ENCODE measurements at regions not wholly inside any gene's neighbourhood (a gene's known extent, or its start where the extent isn't known, plus 50 kb on each side); places are given as distances from the start of the nearest gene placed in this dataset.

GRCh38 chr1:81540216-81540615 lies 260.5 kb upstream of the ADGRL2 start:
- no peak for TF ChIP-seq USF1 (IDR thresholded peaks at IDR 0.05)
- no peak for TF ChIP-seq FOXM1 (IDR thresholded peaks at IDR 0.05; ENCODE audit: borderline replicate concordance, low read depth)
- TF ChIP-seq RAD21 (IDR thresholded peaks at IDR 0.05; ENCODE audit: low read depth), result no peak
- no peak for TF ChIP-seq TEAD4 (IDR thresholded peaks at IDR 0.05)
- no peak for TF ChIP-seq EP300 (IDR thresholded peaks at IDR 0.05; ENCODE audit: borderline replicate concordance)

- no peak for TF ChIP-seq TAF1 (IDR thresholded peaks at IDR 0.05; ENCODE audit: low read depth)
- TF ChIP-seq USF1 (IDR thresholded peaks at IDR 0.05), result no peak
- TF ChIP-seq EP300 (IDR thresholded peaks at IDR 0.05; ENCODE audit: borderline replicate concordance), result no peak
- TF ChIP-seq RAD21 (IDR thresholded peaks at IDR 0.05; ENCODE audit: low read depth), result no peak
- no peak for TF ChIP-seq EGR1 (IDR thresholded peaks at IDR 0.05)
- no peak for TF ChIP-seq TCF12 (IDR thresholded peaks at IDR 0.05; ENCODE audit: low read depth)
These were observed 271.7 kb upstream of the ADGRL2 start for GRCh38 chr1:81529014-81529413.

- no peak for TF ChIP-seq CEBPB (IDR thresholded peaks at IDR 0.05)
- TF ChIP-seq EP300 (IDR thresholded peaks at IDR 0.05; ENCODE audit: borderline replicate concordance), result no peak
- no peak for TF ChIP-seq EGR1 (IDR thresholded peaks at IDR 0.05)
- TF ChIP-seq FOXM1 (IDR thresholded peaks at IDR 0.05; ENCODE audit: borderline replicate concordance, low read depth), result no peak
- TF ChIP-seq TEAD4 (IDR thresholded peaks at IDR 0.05), result no peak
- TF ChIP-seq NFIC (IDR thresholded peaks at IDR 0.05), result no peak
- TF ChIP-seq, protein P1, sequence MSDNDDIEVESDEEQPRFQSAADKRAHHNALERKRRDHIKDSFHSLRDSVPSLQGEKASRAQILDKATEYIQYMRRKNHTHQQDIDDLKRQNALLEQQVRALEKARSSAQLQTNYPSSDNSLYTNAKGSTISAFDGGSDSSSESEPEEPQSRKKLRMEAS (IDR thresholded peaks at IDR 0.05), result no peak
- no peak for TF ChIP-seq TAF1 (IDR thresholded peaks at IDR 0.05; ENCODE audit: low read depth)
- no peak for TF ChIP-seq REST (IDR thresholded peaks at IDR 0.05; ENCODE audit: low read depth)
- TF ChIP-seq RAD21 (IDR thresholded peaks at IDR 0.05; ENCODE audit: low read depth), result no peak
- TF ChIP-seq CREB1 (IDR thresholded peaks at IDR 0.05; ENCODE audit: low read depth), result no peak
- no peak for TF ChIP-seq USF1 (IDR thresholded peaks at IDR 0.05)
- TF ChIP-seq YY1 (IDR thresholded peaks at IDR 0.05; ENCODE audit: low read depth), result no peak
- no peak for TF ChIP-seq ZBTB7A (IDR thresholded peaks at IDR 0.05; ENCODE audit: low read depth)
- TF ChIP-seq TCF12 (IDR thresholded peaks at IDR 0.05; ENCODE audit: low read depth), result no peak
These were observed 275.6 kb upstream of the ADGRL2 start for GRCh38 chr1:81525085-81525484.

DNA sequence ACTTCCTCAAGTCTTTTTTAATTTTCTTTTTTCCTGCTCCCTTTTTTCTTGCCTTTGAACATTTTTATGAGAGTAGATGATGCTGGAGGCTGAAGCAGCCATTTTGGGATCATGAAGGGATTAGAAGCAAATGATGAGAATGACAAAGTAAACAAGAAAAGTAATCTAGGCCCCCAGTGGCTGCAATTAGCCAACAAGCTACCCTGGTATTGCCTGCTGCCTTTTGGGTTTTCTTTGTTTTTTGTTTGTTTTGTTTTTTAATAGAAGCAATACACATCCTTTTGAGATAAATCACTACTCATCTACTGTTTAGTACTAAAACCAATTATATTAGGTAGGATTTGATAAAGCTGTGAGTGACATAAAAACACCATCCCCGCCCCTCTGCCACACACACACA lies 280.7 kb upstream of the ADGRL2 start:
- TF ChIP-seq TCF12 (IDR thresholded peaks at IDR 0.05; ENCODE audit: low read depth) (no peak), RAD21 (IDR thresholded peaks at IDR 0.05; ENCODE audit: low read depth) (no peak), EP300 (IDR thresholded peaks at IDR 0.05; ENCODE audit: borderline replicate concordance) (no peak), USF1 (IDR thresholded peaks at IDR 0.05) (no peak), TEAD4 (IDR thresholded peaks at IDR 0.05) (no peak), FOXM1 (IDR thresholded peaks at IDR 0.05; ENCODE audit: borderline replicate concordance, low read depth) (no peak), YY1 (IDR thresholded peaks at IDR 0.05; ENCODE audit: low read depth) (no peak), EGR1 (IDR thresholded peaks at IDR 0.05) (no peak), REST (IDR thresholded peaks at IDR 0.05; ENCODE audit: low read depth) (no peak), ZBTB7A (IDR thresholded peaks at IDR 0.05; ENCODE audit: low read depth) (no peak), CEBPB (IDR thresholded peaks at IDR 0.05) (no peak), NFIC (IDR thresholded peaks at IDR 0.05) (no peak), CREB1 (IDR thresholded peaks at IDR 0.05; ENCODE audit: low read depth) (no peak), TAF1 (IDR thresholded peaks at IDR 0.05; ENCODE audit: low read depth) (no peak)
- TF ChIP-seq, protein P1 (IDR thresholded peaks at IDR 0.05), result no peak

DNA sequence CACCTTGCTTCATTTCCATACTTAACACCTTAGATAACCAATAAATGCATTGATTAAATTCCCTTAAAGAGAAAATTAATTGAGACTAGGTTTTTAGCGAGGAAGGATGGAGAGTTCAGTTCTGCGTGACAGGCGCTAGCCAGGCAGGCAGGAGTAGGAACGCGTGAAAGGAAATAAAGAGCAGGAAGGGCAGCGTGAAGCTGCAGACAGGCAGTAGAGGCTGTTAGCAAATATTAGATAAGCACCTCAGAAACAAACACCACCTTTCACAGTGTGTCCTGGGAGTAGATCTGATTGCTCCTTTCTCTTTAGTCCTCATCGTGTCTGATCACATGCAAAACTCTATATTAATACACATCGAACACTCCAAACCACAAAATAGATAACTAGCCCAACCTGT lies 282.7 kb upstream of the ADGRL2 start:
- TF ChIP-seq EGR1 (IDR thresholded peaks at IDR 0.05) (no peak), TAF1 (IDR thresholded peaks at IDR 0.05; ENCODE audit: low read depth) (no peak), CREB1 (IDR thresholded peaks at IDR 0.05; ENCODE audit: low read depth) (no peak), USF1 (IDR thresholded peaks at IDR 0.05) (no peak), CEBPB (IDR thresholded peaks at IDR 0.05) (no peak), NFIC (IDR thresholded peaks at IDR 0.05) (no peak), EP300 (IDR thresholded peaks at IDR 0.05; ENCODE audit: borderline replicate concordance) (no peak), REST (IDR thresholded peaks at IDR 0.05; ENCODE audit: low read depth) (no peak)
- TF ChIP-seq, protein P1 (IDR thresholded peaks at IDR 0.05), result no peak
